Osteoblast (primary cell): ENCODE measurements at regions not wholly inside any gene's neighbourhood (a gene's known extent, or its start where the extent isn't known, plus 50 kb on each side); places are given as distances from the start of the nearest gene placed in this dataset.

Source experiments
- DNase-seq: peaks from one replicate; pipeline ENCODE4 v3.0.0; 2011; ENCODE audit warnings: low spot score, mixed read lengths; ENCODE audit not compliant: insufficient read length; ENCODE audit errors: missing footprints
- H2AFZ ChIP-seq: 2 replicates; pipeline ENCODE4 v1.6.0; 2011; ENCODE audit warnings: mild to moderate bottlenecking, low read length
- H3K27ac ChIP-seq: 2 replicates; pipeline ENCODE4 v1.5.1; 2011; ENCODE audit warnings: mild to moderate bottlenecking, low read depth, low read length, moderate library complexity
- H3K27me3 ChIP-seq: 2 replicates; pipeline ENCODE4 v1.6.0; 2012; ENCODE audit warnings: mild to moderate bottlenecking, control low read depth, inconsistent platforms, low read length, moderate library complexity; ENCODE audit not compliant: insufficient read depth
- H3K36me3 ChIP-seq: 2 replicates; pipeline ENCODE4 v1.5.1; 2011; ENCODE audit warnings: mild to moderate bottlenecking, low read length, control low read depth, moderate library complexity; ENCODE audit not compliant: insufficient read depth
- H3K4me1 ChIP-seq: 2 replicates; pipeline ENCODE4 v1.5.1; 2011; ENCODE audit warnings: mild to moderate bottlenecking, low read length, control low read depth, moderate library complexity; ENCODE audit not compliant: insufficient read depth
- H3K4me2 ChIP-seq: 2 replicates; pipeline ENCODE4 v1.6.0; 2011; ENCODE audit warnings: mild to moderate bottlenecking, low read length; ENCODE audit not compliant: insufficient read depth
- H3K4me3 ChIP-seq: fragments of 200-600 bp; sonication (generic); 3 replicates; pipeline ENCODE4 v1.5.1; 2012; ENCODE audit warnings: mild to moderate bottlenecking, low read length, inconsistent platforms; ENCODE audit not compliant: insufficient read depth
- H3K79me2 ChIP-seq: 2 replicates; pipeline ENCODE4 v1.6.0; 2012; ENCODE audit warnings: mild to moderate bottlenecking, low read length, control low read depth, inconsistent platforms; ENCODE audit not compliant: insufficient read depth
- H3K9me3 ChIP-seq: 2 replicates; pipeline ENCODE4 v1.5.1; 2011; ENCODE audit warnings: low read depth, low read length, control low read depth
- H4K20me1 ChIP-seq: 2 replicates; pipeline ENCODE4 v1.6.0; 2012; ENCODE audit warnings: mild to moderate bottlenecking, low read length, control low read depth; ENCODE audit not compliant: insufficient read depth
- CTCF ChIP-seq: IDR thresholded peaks from 2 replicates; pipeline ENCODE4 v1.5.1; 2011; ENCODE audit warnings: mild to moderate bottlenecking, low read depth, low read length, moderate library complexity; ENCODE audit errors: extremely low read depth

GRCh38 chrX:3230496-3230895 lies 116.0 kb downstream of the MXRA5 start:
- Histone ChIP-seq H3K9me3 (no peaks in the 10 kb centered on the region), H3K4me3 (no peak overlapping the region), H4K20me1 (no peaks in the 10 kb centered on the region), H3K27me3 (no peaks in the 10 kb centered on the region), H3K27ac (no peak overlapping the region), H3K79me2 (no peaks in the 10 kb centered on the region), H2AFZ (no peak overlapping the region), H3K4me2 (no peak overlapping the region), H3K36me3 (no peaks in the 10 kb centered on the region), H3K4me1 (peaks cover 4% of the 10 kb centered on the region)
- no peak for TF ChIP-seq CTCF
- no peak for DNase-seq

GRCh38 chrX:3227526-3227925 lies 118.9 kb downstream of the MXRA5 start:
- DNase-seq: no peak
- H3K4me3 ChIP-seq: no peak overlapping the region
- no peak overlapping the region for H3K27ac ChIP-seq
- no peak overlapping the region for H3K4me2 ChIP-seq
- no peaks in the 10 kb centered on the region for H3K79me2 ChIP-seq
- H3K4me1 ChIP-seq: peaks cover 4% of the 10 kb centered on the region
- no peaks in the 10 kb centered on the region for H3K27me3 ChIP-seq
- no peak overlapping the region for H2AFZ ChIP-seq
- H4K20me1 ChIP-seq: no peaks in the 10 kb centered on the region
- no peak for TF ChIP-seq CTCF
- no peaks in the 10 kb centered on the region for H3K36me3 ChIP-seq
- no peaks in the 10 kb centered on the region for H3K9me3 ChIP-seq

- no peak overlapping the region for H2AFZ ChIP-seq
- TF ChIP-seq CTCF: no peak
- H3K36me3 ChIP-seq: no peaks in the 10 kb centered on the region
- DNase-seq: no peak
- H3K27me3 ChIP-seq: no peaks in the 10 kb centered on the region
- H3K4me1 ChIP-seq: no peaks in the 10 kb centered on the region
- H3K9me3 ChIP-seq: no peaks in the 10 kb centered on the region
- no peak overlapping the region for H3K4me3 ChIP-seq
- H4K20me1 ChIP-seq: no peaks in the 10 kb centered on the region
- H3K79me2 ChIP-seq: no peaks in the 10 kb centered on the region
- H3K27ac ChIP-seq: no peak overlapping the region
- no peak overlapping the region for H3K4me2 ChIP-seq
These were observed 120.4 kb downstream of the MXRA5 start for GRCh38 chrX:3226087-3226486.

- no peaks in the 10 kb centered on the region for H3K4me1 ChIP-seq
- no peak overlapping the region for H3K4me2 ChIP-seq
- no peaks in the 10 kb centered on the region for H3K79me2 ChIP-seq
- no peaks in the 10 kb centered on the region for H3K27me3 ChIP-seq
- no peak overlapping the region for H2AFZ ChIP-seq
- no peaks in the 10 kb centered on the region for H4K20me1 ChIP-seq
- DNase-seq: no peak
- no peak overlapping the region for H3K4me3 ChIP-seq
- no peaks in the 10 kb centered on the region for H3K9me3 ChIP-seq
- no peak overlapping the region for H3K27ac ChIP-seq
- no peak for TF ChIP-seq CTCF
- no peaks in the 10 kb centered on the region for H3K36me3 ChIP-seq
These were observed 124.8 kb downstream of the MXRA5 start for GRCh38 chrX:3221643-3222042.
